Hematopoietic multipotent progenitor cell treated with erythropoietin and hydrocortisone succinate and interleukin-3 and kit ligand, for 8 days (in vitro differentiated cells): ENCODE measurements at regions not wholly inside any gene's neighbourhood (a gene's known extent, or its start where the extent isn't known, plus 50 kb on each side); places are given as distances from the start of the nearest gene placed in this dataset.

Experiments
- DNase-seq: peaks from one replicate; pipeline ENCODE4 v3.0.0-alpha.2; 2015

DNA sequence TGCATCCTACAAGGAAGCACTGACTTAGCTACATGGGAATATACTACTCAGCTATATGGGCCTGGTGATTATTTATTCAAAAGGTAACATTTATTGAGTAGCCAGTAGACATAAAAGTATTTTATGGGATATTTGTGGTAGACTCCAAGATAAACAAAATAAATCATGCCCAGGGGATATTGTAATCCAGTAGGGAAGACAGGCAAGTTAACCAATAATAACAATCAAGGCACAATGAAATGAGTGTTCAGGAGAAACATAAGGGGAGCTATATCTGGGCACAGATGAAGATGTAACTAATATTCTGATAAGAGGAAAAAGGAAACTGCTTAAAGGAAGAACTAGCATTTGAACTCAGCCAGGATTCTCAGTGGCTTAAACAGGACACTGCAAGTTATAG, 161.4 kb upstream of the MTNR1B start:
- no peak for DNase-seq

DNA sequence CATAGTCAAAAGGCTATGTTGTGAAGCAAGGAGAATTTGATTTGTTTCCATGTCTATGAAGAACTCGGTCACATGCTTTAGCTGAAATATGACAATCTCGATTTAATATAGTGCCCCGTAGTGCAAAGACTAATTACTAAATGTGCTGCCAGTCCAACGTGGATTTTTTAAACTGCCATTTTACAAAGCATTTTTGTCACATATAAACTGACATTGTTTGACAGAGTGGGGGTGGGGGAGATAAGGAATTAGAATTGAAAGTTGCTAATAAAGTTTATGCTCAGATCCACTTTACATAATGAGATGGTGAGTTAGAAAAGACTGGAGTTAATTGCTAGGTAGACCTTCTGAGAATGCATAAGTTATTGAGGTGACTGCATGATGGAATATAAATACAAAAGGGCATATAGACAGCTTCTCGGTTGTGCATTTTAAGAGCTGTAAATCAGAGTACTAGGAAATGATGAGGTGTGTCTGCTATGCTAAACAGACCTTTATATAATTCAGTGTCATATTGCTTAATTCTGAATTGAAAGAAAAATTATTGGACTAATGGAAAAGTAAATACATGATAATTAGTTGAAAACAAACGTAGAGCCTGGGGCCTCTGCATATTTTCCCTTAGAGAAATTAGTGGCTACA, 158.9 kb upstream of the MTNR1B start:
- DNase-seq = no peak

DNA sequence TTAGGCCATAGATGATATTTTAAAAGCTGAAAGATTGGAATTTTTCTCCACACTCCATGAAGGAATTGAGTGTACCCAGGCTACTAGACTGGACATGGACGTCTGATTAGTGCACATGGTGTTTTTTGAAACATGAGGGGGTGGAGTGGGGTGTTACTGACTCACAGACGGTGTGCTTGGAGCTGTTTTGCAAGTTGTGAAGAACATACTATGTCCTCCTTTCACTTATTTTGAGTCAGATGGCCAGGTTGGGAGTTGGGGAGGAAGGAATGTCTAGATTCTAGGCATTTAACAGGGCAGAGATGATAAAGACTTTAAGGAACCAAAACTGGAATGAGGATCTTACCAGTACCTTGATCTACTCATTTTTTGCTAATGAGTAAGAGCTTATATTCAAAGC, 158.1 kb upstream of the MTNR1B start:
- DNase-seq = no peak

DNA sequence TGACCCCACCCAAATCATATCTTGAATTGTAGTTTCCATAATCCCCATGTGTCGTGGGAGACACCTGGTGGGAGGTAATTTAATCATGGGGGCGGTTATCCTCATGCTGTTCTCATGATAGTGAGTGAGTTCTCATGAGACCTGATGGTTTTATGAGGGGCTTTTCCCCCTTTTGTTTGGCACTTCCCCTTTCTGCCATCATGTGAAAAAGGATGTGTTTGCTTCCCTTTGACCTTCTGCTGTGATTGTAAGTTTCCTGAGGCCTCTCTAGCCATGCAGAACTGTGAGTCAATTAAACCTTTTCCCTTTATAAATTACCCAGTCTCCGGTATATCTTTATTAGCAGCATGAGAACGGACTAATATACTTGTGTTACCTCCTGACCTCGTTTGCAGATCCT, 156.6 kb upstream of the MTNR1B start:
- no peak for DNase-seq

DNA sequence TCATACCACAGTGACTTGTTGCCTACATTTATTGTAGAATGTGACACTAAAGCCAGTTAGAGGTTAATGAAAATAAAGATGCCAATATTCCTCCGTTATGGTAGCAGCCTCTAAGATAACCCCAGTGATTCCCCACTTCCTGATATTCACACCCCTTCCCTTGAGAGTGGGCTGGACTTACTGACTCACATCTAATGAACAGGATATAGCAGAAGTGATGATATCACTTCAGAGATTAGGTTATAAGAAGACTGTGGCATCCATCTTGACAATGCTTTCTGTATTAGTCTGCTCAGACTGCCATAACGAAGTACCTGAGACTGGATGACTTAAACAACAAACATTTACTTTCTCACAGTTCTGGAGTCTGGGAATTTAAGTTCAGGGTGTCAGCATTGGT, 149.6 kb upstream of the MTNR1B start:
- DNase-seq = no peak

DNA sequence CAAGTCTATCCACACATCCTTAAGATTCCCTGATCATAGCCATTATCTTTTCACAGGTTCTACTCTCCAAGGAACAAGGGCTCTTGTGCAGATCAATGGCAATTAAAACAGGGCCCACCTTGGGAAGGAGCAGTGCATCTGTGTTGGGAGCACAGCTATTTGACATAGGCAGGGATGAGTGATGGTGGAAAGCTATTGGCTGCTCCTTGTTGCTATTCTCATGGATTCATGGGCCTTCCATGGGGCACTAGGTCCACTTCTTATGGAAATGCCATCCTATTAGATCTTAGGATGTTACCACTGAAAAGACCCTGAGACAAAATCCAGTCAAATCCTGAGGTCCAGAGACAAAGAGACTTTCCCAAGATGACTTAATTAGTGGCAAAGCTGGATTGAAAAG, 148.6 kb upstream of the MTNR1B start:
- DNase-seq = no peak

DNA sequence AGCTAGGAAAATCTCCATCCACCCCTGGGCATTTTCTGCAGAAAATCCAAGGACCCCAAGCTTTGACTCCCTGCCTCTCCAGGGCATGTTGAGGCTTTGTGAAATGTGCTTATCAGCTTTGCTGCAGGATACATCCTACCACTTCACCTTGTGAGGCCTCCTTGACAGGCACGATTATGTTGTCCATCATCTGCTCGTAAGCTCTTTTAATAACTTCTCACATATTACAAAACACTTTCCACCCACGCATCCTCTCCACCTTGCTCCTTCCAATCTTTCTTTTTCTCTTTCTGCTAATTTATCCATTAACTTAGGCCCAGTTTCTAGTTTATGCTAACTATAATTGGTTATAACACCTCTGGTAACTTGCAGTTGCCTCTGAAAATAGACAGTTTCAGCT, 147.0 kb upstream of the MTNR1B start:
- no peak for DNase-seq

DNA sequence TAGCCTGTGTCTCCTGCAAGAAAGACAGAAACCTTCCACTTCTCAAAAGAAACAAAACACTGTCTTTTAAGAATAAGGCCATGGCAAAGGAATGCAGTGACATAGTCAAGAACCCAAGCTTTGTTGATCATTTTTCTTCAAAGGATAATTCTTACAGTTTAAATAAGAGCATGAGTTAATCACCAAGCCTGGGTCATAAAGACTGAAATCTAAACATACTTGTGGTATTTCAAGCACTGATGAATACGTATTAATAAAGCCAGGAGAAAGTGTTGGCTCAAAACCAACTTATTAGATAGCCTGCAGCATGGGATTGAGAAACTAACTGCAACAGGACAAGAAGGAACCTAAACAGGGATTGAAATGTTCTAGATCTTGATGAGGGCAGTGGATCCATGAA, 143.3 kb upstream of the MTNR1B start:
- no peak for DNase-seq

DNA sequence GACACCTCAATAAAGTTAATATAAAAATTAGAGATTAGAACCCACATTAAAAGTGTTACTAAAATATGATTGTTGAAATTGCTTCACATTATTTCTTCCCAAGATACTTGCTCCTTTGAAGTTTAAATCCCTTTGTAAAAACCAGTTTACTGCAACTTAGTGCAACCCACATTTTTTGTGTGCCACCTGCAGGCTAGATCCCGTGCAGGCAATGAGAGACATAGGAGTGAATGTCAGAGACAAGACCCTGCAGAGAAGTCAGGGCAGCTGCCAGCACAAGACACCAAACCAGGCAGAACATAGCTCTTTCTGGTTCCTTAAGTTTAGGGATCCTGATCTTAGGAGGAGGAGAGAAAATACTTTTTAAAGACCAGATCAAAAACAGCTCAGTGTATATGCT, 142.8 kb upstream of the MTNR1B start:
- DNase-seq = no peak

DNA sequence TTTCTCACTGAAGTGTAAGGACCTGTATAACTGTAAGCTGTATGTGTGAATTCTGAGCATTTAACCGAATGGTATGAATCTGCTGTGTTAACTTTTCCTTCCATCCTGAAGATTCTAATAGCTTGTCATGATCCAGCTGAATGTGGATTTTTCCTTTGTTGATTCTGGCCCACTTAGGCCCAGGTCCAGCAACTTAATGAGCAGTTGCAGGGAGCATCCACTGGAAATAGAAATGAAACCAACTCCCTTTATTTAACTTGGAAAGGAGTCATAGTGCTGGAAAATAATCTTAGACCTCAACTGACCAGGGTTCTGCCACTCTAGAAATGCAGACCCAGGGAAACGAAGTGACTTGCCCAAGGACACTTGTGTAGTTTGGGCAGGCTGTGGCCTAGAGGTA, 142.3 kb upstream of the MTNR1B start:
- DNase-seq = no peak

DNA sequence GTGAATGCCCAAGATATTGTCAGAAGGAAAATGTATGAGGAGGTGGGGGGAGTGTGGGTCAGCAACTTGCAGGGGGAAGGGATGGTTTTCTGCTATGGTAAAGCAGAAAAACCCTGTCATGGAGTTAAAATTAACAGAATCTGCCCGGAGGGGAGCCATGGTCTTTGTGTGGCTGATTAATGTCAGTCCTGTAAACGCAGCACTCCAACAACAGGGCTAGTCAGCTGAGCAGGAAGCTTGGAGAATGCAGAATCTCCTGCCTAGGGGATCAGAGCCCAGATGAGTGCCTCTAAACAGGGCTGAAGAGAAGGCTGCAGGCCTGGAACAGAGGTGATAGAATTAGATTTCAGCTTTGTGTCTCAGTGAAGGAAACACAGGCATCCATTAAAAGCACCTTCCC, 140.9 kb upstream of the MTNR1B start:
- no peak for DNase-seq

DNA sequence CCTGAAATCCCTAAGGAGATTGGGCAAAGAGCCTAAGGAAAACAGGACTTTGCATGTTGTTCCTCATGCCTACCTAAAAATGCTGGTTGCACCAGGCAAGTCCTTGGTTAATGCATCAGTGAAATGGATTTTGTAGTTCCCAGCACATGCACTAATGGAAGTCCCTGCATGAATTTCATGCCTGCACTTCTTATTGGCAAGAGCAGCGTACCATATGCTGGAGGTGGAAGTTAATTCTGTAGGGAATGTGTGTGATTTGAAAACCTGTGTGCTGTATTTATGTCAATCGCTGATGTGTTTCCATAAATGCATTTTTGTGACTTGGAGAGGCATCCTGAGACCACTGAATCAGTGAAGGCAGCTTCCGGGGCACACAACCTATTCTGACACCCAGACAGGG, 140.3 kb upstream of the MTNR1B start:
- DNase-seq = no peak

DNA sequence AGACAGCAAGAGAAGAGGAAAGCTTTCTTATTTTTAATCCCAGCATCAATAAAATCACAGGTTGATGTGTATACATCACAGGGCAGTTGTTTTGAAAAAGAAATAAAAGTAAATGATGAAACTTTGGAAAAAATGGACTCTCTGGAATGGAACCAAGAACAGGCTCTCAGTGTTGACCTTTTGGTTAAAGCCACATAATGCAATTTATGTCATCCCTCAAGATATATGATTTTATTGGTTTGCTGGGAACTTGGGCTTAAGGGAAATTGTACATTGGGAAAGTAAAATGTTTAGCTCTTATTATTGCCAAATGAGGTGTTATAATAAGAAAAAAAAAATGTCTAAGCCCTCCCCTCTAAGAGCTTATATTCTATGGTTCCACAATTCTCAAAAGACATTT, 139.8 kb upstream of the MTNR1B start:
- no peak for DNase-seq

DNA sequence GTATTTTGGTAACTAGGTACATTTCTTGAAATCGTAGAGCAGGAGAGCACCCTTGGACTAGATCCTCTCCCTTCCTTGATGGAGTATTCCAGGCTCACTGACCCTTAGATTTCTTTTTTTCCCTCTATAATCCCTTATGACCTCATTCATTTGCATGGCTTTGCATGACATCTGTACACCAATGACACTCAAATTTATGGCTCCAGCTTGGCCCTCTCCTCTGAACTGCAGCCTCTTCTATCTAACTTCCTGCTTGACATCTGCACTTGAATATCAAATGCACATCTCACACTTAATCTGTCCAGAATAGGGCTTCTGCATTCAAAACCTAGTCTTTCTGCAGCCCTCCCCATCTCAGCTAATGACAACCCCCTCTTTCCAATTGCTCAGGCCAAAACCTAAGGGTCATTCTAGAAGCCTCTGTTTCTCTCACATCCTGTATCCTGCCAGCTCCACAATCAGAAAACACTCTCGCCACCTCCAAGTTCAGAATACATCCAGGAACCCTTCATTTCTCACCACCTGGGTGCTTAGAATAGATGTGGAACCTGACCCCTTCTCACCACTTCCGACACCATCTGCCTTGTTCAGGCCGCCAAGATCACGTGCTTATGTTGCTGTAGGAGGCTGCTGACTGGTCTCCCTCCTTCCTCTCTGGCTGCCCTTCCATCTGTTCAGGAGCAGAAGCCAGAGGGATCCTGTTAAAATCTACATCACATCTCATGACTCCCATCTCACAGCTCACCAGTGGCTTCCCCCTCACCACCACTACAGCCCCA, 138.9 kb upstream of the MTNR1B start:
- no peak for DNase-seq

DNA sequence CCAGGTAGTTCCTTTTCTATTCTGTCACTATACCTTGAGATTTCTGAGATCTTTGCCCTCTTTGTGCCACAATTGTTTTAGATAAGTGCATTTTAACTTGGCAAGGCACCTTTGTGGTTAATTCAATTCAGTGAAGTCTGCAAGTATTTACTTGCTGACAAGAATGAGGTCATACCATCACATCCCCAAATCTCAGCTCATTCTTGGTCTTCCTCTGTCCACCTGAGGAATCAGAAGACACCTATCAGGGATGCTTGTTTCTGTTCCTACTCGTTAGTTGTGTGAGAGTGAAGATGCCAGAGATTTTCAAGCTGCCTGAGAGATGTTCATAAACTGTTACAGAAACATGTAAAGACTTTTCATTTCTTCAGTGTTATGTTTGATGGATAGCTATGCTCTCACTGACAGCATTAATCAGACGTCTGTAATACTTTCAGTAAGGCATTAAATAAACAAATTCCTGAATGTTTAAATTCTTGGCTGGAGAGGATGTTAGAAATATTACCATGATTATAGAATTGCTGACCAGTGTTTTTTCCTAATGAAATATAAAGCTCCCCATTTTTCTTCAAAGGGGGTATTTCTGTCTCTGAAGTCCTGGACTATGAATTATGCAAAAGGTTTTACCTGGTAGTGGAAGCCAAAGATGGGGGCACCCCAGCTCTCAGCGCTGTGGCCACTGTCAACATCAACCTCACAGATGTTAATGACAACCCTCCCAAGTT, 135.0 kb upstream of the MTNR1B start:
- no peak for DNase-seq

DNA sequence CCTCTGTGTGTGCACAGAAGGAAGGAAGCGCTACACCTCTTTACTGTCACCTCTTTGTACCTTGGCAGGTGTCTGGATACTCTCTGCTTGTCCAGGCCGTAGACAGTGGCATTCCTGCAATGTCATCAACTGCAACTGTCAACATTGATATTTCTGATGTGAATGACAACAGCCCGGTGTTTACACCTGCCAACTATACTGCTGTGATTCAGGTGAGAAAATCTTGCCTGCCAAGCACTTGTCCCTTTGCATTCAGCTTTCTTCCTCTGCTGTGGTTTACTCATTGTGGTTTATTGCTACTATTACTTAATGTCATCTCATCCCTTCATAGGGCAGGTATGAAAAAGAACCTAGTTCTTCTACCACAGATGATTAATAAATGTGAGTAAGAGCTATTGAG, 131.9 kb upstream of the MTNR1B start:
- DNase-seq = no peak

DNA sequence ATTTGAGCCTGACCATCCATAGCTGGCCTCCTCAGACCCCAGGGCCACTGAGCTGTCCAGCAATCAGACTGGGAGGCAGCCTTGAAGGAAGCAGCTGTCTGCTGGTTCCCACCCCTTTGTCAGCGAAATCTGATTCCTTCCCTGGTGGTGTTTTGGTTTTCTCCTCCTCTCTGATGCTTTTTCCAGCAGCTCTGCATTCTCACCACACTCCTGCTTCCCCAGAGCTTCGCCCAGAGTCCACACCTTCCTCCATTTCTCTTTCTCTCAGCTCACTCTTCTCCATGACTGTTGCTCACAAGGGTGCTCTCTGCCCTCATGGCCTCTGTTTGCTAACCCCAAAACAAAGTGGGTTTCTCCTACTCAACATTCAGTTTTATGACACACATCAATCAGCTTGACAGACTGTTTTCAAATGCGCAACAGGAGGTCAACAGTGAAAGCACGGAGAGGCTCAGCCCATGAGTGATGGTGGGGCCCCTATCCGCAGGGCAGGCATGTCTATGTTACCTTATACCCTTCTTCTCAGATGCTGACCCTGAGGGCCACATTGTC, 130.6 kb upstream of the MTNR1B start:
- no peak for DNase-seq

DNA sequence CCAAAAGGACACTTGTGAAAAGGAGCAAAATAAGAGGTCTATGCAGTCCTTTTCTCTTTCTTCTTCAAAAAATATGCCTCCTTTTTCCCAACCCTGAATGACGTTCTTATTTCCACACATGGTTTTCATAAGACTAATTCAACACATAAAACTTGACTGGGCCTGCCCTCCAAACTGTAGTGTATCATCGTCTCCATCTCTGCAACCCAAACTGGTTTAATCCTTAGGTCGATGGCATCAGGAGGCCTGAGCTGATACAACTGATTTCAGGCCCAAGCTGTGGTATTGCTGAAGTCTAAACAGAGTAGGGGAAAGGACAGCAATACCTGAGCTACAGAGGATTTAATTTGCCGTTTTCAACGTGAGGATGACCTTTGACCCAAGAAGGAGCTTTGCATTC, 130.0 kb upstream of the MTNR1B start:
- DNase-seq = no peak

DNA sequence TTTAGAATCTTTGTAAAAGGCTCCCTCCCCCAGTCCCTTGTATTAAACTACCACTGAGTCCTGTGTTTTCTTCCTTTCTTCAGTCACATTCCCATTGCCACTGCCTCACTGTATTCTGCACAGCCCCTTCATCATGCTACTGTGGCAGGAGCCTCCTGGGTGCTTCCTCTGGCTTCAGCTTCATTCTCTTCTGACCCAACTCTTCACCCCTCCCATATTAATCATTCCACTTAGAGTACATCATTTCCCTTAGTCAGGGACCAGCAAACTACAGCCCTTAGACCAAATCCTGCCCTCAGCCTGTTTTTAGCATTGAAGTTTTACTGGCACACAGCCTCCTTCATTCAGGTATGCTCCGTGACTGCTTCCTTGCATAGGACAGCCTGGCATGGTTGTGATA, 127.7 kb upstream of the MTNR1B start:
- no peak for DNase-seq

DNA sequence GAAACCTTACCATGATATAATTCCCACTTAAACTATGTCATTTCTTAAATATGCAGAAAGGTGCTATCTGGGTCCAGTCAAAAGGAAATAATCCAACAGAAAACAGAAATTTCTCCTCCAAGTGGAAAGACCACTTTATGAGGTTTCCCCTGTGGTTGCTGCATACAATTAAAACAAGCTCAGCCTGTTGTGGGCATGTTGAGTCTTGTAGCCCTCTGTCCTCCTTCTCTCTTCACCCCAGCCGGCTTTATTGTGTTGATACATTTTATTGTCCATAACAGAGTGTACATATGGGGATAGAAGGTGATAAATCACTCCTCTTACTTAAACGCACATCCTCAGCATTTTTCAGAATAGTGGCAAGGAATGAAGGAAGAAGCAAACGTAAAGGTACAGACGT, 126.0 kb upstream of the MTNR1B start:
- DNase-seq = no peak

DNA sequence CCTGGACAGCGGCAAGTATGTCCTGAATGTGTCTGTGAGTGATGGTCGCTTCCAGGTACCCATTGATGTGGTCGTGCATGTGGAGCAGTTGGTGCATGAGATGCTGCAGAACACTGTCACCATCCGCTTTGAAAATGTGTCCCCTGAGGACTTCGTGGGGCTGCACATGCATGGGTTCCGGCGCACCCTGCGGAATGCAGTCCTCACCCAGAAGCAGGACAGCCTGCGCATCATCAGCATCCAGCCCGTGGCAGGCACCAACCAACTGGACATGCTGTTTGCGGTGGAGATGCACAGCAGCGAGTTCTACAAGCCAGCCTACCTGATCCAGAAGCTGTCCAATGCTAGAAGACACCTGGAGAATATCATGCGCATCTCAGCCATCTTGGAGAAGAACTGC, 125.3 kb upstream of the MTNR1B start:
- no peak for DNase-seq

DNA sequence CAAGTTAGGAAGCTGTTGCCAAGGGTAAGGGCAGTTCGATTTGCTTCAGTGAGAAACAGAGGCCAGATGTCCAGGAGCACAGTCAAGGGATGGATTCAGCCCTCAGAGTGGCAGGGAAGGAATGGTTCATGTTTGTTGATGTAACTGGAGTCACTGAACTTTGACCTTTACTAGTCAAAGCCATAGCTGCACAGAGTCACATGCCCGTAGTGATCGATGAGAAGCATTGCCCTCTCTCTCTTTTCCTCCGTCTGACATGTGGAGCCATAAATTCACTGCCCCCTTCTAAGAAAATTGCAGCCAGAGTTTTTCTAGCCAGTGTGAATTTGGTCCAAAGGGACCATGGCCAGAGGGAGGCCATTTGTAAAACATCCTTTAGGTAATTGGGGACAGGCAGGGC, 124.1 kb upstream of the MTNR1B start:
- DNase-seq = no peak

DNA sequence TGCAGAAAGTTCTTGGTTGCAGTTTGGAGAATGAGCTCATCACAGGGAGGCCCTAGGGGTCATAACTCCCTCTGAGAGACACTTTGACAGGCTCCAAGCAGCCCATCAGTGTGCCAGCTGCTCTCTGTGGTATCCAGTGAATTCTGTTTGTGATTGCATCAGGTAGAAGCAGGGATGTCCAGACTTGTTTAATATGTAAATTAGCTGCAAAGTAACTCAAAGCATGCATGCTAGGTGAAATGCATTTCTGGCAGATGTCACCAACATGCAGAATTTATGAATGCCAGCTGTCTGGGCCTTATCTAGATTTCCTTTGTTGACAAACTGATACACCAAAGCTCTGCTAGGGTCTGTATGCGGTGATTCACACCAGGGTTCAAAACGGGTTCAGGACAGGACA, 123.6 kb upstream of the MTNR1B start:
- no peak for DNase-seq

DNA sequence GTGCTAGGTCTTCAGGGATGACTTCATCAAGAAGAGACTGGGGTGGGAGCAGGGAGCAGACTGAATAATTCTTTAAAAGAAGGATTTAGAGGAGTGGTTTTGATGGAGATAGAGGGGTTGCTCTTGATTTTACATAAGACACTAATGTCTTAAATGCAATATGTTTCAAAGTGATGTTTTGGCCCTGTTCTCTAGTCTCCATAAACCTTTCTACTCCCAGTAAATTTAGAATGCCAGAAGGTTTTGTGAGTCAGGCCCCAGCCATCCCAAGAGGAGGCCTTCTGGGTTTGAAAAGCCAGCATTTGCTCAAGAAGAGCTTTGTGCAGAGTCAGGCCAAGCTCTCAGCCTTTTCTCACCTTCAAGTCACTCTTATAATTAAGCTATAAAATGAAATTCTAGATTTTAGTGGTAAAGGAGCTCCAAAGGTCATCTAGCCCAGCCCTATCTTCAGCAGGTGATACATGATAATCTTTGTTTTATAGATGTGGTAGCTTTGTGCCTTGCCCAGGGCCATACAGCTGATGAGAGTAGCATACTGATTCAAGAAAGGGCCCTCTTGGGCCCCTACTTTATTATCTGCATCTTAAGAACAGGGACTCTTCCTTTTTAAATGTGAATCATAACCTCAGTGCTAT, 122.8 kb upstream of the MTNR1B start:
- no peak for DNase-seq
